ENCODE measurements at regions not wholly inside any gene's neighbourhood (a gene's known extent, or its start where the extent isn't known, plus 50 kb on each side); places are given as distances from the start of the nearest gene placed in this dataset.
"Not testable (repeated sequence)": the region's sequence is repeated elsewhere in the genome, so short reads cannot be mapped to it uniquely, and the experiment has no call there.

GRCh38 chr5:135279328-135279727 is 119.7 kb downstream of the MACROH2A1 start:
- in situ Hi-C loops (cut with HindIII; ENCODE audit: low pct_unique_long_range_greater_than_20kb, low sequenced_read_pairs), result no loop called here

GRCh38 chr5:135276151-135276550 is 122.9 kb downstream of the MACROH2A1 start:
- in situ Hi-C loops (cut with HindIII; ENCODE audit: low pct_unique_long_range_greater_than_20kb, low sequenced_read_pairs), result no loop called here
- no peak for DNase-seq (ENCODE audit: low read depth)

More at GRCh38 chr5:135279328-135279727, 119.7 kb downstream of the MACROH2A1 start:
- no peak for DNase-seq (ENCODE audit: low read depth)

GRCh38 chr5:135273212-135273611 is 125.8 kb downstream of the MACROH2A1 start:
- no peak for DNase-seq (ENCODE audit: low read depth)
- in situ Hi-C loops (cut with HindIII; ENCODE audit: low pct_unique_long_range_greater_than_20kb, low sequenced_read_pairs), result no loop called here

GRCh38 chr5:135272311-135272805 is 126.7 kb downstream of the MACROH2A1 start:
- in situ Hi-C loops (cut with HindIII; ENCODE audit: low pct_unique_long_range_greater_than_20kb, low sequenced_read_pairs), result no loop called here
- no peak for DNase-seq (ENCODE audit: low read depth)

DNA sequence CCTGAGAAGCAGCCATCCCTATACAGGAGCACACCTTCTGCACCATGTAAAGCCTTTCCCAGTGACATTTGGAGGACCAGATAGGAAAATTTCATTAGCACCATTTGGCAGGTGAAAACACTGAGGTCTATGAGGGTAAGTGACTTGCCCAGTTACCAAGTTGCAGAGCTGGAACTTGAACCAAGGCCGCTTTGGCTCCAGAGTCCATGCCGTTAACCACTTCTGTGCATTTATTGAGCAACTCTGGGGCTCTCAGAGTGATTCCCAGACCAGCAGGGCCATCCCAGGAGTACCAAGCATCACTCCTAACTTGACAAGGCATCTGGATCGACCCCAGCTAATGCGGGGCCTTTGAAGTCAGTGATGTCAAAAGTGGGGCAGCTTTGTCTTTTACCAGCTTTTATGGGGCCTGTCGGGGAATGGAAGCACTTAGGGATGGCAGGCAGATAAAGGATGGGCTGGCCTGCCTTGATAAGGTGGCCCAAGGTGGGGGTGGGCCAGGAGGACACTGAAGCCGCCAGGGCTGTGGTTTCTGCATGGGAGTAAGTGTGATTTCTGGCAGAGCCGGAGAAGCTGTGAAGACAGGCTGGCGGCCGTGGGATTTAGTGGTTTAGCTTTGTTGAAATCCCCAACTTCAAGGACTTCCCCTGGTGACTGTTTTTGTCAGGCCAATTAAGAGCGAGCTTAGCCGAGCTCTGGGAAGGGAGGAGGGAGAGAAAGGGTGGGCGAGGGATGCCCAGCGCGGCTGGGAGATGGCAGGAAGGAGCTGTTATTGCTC is 127.3 kb downstream of the MACROH2A1 start:
- no peak for DNase-seq (ENCODE audit: low read depth)
- in situ Hi-C loops (cut with HindIII; ENCODE audit: low pct_unique_long_range_greater_than_20kb, low sequenced_read_pairs), result no loop called here

DNA sequence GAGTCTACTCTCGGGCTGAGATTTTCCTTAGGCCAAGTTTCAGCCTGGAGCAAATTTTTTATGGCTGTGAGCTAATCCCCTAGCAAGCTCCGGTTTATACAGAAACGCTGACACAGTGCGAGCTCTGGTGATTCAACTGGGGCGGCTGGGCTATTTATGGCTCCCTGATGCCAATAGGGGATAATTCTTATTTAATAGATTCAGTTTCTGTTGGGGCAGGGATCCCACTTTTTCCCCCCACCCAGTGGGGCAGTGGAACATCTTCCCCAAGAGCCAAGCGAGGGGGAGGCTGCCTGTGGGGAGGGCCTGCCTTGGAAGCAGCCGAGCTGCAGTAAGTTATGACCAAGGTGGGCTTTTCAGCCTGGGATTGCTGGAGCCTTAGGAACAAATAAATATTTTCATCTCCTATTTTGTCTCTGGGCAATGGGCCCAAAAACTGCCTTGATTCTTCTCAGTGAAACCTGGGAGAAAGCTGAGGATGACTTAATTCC is 129.1 kb downstream of the MACROH2A1 start:
- no peak for DNase-seq (ENCODE audit: low read depth)
- in situ Hi-C loops (cut with HindIII; ENCODE audit: low pct_unique_long_range_greater_than_20kb, low sequenced_read_pairs), result no loop called here

- no peak for DNase-seq (ENCODE audit: low read depth)
Measured at GRCh38 chr5:135269199-135269598, 129.8 kb downstream of the MACROH2A1 start.

GRCh38 chr5:135266975-135267374 is 132.1 kb downstream of the MACROH2A1 start:
- in situ Hi-C loops (cut with HindIII; ENCODE audit: low pct_unique_long_range_greater_than_20kb, low sequenced_read_pairs), result no loop called here
- DNase-seq (ENCODE audit: low read depth), result no peak

More at GRCh38 chr5:135269199-135269598, 129.8 kb downstream of the MACROH2A1 start:
- in situ Hi-C loops (cut with HindIII; ENCODE audit: low pct_unique_long_range_greater_than_20kb, low sequenced_read_pairs), result no loop called here

DNA sequence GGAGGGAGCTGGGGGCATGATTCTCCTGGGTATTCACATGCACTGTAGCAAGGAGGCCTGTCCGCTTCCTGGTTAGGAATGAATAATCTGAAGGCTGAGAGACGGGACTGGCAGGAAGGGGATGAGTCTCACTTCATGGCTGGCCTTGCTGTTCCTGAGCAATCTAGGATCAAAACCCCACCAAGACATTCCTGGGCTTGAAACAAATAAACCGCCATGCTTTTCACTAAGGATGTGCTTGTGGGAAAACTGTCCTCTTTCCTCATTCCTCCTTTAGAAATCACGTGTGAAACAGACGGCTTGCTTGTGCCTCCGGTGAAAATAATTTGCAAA is 132.8 kb downstream of the MACROH2A1 start:
- DNase-seq (ENCODE audit: low read depth), result no peak
- in situ Hi-C loops (cut with HindIII; ENCODE audit: low pct_unique_long_range_greater_than_20kb, low sequenced_read_pairs), result no loop called here

DNA sequence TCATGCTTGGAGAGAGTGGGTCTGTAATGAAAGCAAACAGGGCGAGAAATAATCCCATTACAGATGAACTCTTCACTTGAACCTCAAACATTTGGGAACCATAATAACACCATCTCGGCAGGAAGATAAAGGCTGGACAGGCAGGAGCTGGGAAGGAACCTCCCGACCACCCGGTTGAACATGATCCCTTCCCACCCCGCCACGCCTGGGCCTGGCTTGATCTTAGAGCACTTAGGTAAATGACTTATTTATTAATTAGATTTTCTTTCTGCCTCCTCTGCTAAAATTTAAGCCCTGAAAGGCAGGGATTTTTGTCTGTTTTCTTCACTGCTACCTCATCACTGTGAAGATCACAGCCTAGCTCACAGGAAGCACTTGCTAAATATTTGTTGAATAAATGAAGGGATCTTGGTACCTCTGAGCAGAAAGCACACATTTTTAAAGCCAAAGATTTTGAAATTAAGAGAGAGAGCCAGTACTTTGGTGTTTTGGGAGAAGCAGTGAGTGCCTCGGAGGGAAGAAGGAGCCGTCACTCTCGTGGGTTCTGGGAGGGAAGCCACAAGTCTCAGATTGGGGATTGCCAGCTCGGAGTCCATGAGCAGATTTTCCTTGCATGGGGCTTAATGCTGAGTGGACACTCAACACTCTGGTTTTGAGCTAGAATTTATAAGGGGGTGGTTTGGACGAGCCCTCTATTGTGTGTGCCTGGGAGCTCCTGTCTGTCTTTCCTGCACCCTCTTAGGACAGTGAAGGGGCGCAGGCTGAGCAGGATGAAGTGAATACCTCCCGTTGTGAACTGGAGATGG is 133.3 kb downstream of the MACROH2A1 start:
- no peak for DNase-seq (ENCODE audit: low read depth)
- in situ Hi-C loops (cut with HindIII; ENCODE audit: low pct_unique_long_range_greater_than_20kb, low sequenced_read_pairs), result no loop called here

GRCh38 chr5:135264451-135265440 is 134.3 kb downstream of the MACROH2A1 start:
- DNase-seq (ENCODE audit: low read depth), result no peak
- in situ Hi-C loops (cut with HindIII; ENCODE audit: low pct_unique_long_range_greater_than_20kb, low sequenced_read_pairs), result no loop called here

DNA sequence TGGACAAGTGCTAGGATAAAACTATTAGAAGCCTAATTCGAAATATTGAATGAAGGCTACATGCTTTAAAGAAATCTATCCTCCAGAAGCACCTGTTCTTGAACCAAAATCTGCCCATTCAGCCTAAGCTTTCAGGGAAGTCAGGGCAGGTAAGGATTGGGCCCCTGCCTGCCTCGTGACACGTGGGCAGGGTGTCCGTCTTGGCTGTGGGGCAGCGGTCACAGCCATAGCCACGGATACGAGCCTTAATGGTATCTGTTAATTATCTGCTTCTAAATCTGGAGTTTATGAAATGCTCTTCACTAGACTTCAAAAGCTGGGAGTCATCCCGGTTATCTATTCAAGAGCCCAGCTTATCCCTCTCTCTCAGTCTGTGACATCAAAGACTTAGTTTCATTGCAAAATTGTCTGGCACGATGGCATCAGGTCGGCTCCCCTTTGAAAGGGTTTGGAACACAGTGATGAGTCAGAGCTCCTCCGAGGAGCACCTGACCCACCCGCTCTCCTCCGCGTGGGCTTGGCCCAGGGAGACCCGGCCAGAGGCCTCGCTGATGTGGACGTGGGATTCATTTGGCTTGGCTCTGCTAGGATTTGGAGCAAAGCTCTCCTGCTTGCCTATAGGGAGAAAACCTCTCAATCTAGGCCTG is 135.9 kb downstream of the MACROH2A1 start:
- no peak for DNase-seq (ENCODE audit: low read depth)
- in situ Hi-C loops (cut with HindIII; ENCODE audit: low pct_unique_long_range_greater_than_20kb, low sequenced_read_pairs), result no loop called here

- in situ Hi-C loops (cut with HindIII; ENCODE audit: low pct_unique_long_range_greater_than_20kb, low sequenced_read_pairs), result no loop called here
- DNase-seq (ENCODE audit: low read depth), result no peak
Measured at GRCh38 chr5:135262364-135262763, 136.7 kb downstream of the MACROH2A1 start.

DNA sequence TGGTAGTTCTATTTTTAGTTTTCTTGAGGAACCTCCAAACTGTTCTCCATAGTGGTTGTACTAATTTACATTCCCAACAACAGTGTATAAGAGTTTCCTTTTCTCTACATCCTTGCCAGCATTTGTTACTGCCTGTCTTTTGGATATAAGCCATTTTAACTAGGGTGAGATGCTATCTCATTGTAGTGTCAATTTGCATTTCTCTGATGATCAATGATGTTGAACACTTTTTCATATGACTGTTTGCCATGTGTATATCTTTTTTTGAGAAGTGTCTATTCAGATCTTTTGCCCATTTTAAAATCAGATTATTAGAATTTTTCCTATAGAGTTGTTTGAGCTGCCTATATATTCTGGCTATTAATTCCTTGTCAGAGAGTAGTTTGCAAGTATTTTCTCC is 138.9 kb downstream of the MACROH2A1 start:
- not testable (repeated sequence) for DNase-seq (ENCODE audit: low read depth)

DNA sequence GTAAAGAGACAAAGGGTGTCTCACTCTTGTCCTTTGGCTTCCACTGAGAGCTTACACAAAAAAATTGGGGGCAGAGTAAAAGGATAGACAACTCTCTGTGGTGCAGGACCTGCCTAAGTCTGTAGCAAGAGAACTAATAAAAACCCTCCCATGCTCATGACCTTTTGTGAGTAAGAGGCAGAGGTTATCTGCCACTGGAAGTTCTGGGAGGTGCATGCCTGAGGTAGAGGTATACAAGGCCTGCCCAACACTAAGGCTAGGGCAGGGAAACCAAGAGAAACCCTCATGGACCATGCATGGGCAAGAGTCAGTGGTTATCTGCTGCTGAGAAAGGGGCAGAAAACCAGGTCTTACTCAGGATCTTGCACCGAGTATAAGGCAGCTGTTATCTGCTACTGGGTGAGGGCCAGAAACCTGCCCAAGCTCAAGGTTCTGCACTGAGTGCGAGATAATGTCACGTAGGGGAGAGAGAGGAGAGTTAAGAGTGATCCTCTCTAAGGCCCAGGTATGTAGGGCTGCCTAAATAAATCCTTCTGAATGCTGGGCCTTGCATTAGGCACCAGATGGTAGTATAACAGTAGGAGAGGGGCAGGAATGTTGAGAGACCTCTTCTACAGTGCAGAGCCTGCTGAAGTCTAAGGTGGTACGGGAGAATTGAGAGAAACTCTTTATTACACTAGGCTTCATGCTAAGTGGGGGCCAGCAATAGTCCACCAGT is 143.4 kb downstream of the MACROH2A1 start:
- no peak for DNase-seq (ENCODE audit: low read depth)
- in situ Hi-C loops (cut with HindIII; ENCODE audit: low pct_unique_long_range_greater_than_20kb, low sequenced_read_pairs), result no loop called here

More for the DNA sequence above, 138.9 kb downstream of the MACROH2A1 start:
- in situ Hi-C loops (cut with HindIII; ENCODE audit: low pct_unique_long_range_greater_than_20kb, low sequenced_read_pairs), result not testable (repeated sequence)

- DNase-seq (ENCODE audit: low read depth), result no peak
- in situ Hi-C loops (cut with HindIII; ENCODE audit: low pct_unique_long_range_greater_than_20kb, low sequenced_read_pairs), result no loop called here
Measured at GRCh38 chr5:135254183-135254582, 144.8 kb downstream of the MACROH2A1 start.

DNA sequence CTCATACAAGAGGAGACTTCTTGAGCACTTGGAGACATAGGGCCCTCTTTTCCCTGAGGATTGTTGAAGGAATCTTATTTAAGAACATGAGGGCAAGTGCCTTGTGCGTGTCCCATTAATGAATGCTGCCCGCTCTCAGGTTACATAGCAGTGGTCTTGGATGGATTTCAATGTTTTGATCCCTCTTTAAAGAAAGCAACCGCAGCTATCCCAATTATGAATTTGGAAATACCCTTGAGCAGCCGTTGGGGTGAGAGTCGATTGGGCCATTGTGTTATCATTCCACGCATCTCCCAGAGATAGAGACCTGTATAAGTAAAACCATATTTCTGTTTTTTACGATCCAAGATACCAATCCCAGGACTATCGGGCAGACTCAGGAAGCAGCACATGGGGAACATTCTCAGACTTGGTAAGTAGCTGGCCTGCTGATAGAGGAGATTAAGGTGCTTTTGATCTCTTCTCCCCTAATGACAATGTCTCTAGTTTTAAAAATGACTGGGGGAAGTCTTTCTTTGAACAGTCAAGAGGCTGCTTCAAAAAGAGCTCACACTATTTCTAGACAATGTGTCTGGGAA is 145.3 kb downstream of the MACROH2A1 start:
- in situ Hi-C loops (cut with HindIII; ENCODE audit: low pct_unique_long_range_greater_than_20kb, low sequenced_read_pairs), result no loop called here
- DNase-seq (ENCODE audit: low read depth), result no peak
